ENCODE measurements at regions not wholly inside any gene's neighbourhood (a gene's known extent, or its start where the extent isn't known, plus 50 kb on each side); places are given as distances from the start of the nearest gene placed in this dataset.

DNA sequence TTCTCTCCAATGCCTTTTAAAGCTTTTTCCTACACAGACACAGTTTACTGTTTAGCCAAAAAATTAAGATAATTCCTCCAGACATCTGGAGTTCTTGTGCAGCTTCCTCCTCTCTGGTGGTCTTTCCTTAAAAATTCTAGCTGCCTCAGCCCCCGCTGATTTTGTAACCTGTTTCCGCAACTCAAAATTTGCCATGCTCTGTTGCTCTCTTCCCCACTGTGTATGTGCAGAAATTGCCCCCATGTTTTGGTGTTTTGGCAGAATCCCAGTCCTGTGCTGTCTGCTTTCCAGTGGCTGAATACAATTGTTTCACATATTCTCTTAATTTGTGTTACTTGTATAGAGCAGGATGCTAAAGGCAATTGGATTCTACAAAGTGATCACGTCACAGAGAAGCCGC lies 151.7 kb upstream of the PRSS1 start:
- no peak for FAIRE-seq
- DNase-seq (ENCODE audit: insufficient read length) = no peak

DNA sequence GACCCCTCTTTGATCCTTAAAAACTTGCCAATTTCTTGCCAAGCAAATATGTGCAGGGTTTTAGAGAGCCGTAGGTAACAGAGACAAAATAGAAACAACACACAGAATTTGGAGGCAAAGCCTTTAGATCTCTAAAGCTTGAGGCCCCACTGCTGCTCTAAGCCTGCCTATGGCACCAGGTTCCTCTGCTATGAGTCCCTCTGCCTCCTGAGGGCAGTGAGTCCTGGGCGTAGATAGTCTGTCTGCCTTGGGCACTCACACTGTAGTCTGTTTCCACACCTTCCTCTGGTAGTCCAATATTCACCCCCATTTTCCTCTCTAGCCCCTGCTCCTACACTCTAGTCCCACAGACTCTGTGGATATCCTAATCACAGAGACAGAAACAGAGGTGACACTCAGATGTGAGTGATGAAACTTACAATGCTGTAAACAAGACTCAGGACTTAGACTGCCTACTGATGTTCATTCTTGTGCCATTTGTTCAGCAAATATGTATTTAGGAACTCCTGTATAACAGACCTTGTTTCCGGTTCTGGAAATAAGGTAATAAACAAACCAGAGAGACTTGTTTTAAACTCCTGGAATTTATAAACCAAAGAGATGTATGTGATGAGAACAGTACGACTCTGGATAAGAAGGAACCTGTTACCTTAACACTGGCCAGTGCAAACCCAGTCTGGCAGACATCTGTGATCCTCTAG lies 153.3 kb upstream of the PRSS1 start:
- FAIRE-seq (no peak), DNase-seq (ENCODE audit: insufficient read length) (no peak)
- TF ChIP-seq TAF1 (IDR thresholded peaks at IDR 0.05; ENCODE audit: borderline replicate concordance, low read depth, low read length) (no peak), POLR2A (IDR thresholded peaks at IDR 0.05; ENCODE audit: low read depth, low read length) (no peak)

More for the DNA sequence above, 151.7 kb upstream of the PRSS1 start:
- TF ChIP-seq POLR2AphosphoS5 (IDR thresholded peaks at IDR 0.05; ENCODE audit: low read depth, low read length) = no peak
- no peak for TF ChIP-seq TAF1 (IDR thresholded peaks at IDR 0.05; ENCODE audit: borderline replicate concordance, low read depth, low read length)
- no peak for TF ChIP-seq POLR2A (IDR thresholded peaks at IDR 0.05; ENCODE audit: low read depth, low read length)

DNA sequence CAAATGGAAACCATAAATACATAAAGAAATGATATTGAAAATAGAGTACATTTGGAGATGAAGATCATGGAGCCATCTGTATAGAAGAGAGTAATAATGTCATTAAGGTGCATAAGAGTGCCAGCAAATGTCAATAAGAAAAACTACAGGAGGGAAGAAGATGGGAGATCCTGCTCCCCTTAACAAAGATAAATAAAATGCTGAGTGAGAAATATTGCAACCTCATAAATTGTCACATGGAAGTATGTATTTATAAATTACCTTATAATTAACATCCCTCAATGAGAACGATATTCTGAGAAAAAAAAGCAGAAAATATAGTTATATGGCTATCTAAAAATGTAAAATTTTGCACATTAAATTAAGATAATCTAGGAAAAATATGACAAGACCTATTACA lies 155.2 kb upstream of the PRSS1 start:
- FAIRE-seq = no peak
- TF ChIP-seq POLR2A (IDR thresholded peaks at IDR 0.05; ENCODE audit: low read depth, low read length) (no peak), POLR2AphosphoS5 (IDR thresholded peaks at IDR 0.05; ENCODE audit: low read depth, low read length) (no peak), TAF1 (IDR thresholded peaks at IDR 0.05; ENCODE audit: borderline replicate concordance, low read depth, low read length) (no peak)
- no peak for DNase-seq (ENCODE audit: insufficient read length)

DNA sequence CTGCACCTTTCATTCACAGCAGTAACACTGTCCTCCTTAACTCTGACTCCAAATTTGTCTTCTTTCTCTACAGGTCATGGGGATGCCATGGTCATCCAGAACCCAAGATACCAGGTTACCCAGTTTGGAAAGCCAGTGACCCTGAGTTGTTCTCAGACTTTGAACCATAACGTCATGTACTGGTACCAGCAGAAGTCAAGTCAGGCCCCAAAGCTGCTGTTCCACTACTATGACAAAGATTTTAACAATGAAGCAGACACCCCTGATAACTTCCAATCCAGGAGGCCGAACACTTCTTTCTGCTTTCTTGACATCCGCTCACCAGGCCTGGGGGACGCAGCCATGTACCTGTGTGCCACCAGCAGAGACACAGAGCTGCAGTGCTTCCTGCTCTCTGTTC lies 156.2 kb upstream of the PRSS1 start:
- TF ChIP-seq POLR2A (IDR thresholded peaks at IDR 0.05; ENCODE audit: low read depth, low read length) (no peak), POLR2AphosphoS5 (IDR thresholded peaks at IDR 0.05; ENCODE audit: low read depth, low read length) (no peak), TAF1 (IDR thresholded peaks at IDR 0.05; ENCODE audit: borderline replicate concordance, low read depth, low read length) (no peak)
- DNase-seq (ENCODE audit: insufficient read length) = no peak
- no peak for FAIRE-seq

DNA sequence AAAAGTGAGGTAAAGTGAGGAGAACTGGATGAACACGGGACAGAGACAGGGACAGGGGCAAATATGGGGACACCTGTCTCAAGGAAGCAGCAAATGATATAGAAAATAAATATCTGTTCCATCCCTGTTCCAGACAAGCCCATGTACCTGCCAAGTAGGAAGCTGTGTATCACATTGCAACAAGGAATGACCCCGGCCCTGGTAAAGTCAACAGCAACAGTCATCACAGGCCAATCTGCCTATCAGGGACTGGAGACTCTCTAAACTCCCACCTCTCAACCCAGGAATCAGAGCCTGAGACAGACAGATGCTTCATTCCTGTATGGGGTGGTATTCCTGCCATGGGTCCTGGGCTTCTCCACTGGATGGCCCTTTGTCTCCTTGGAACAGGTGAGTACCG lies 156.6 kb upstream of the PRSS1 start:
- TF ChIP-seq POLR2AphosphoS5 (IDR thresholded peaks at IDR 0.05; ENCODE audit: low read depth, low read length) = no peak
- no peak for TF ChIP-seq POLR2A (IDR thresholded peaks at IDR 0.05; ENCODE audit: low read depth, low read length)
- TF ChIP-seq TAF1 (IDR thresholded peaks at IDR 0.05; ENCODE audit: borderline replicate concordance, low read depth, low read length) = no peak
- no peak for FAIRE-seq
- DNase-seq (ENCODE audit: insufficient read length) = no peak

DNA sequence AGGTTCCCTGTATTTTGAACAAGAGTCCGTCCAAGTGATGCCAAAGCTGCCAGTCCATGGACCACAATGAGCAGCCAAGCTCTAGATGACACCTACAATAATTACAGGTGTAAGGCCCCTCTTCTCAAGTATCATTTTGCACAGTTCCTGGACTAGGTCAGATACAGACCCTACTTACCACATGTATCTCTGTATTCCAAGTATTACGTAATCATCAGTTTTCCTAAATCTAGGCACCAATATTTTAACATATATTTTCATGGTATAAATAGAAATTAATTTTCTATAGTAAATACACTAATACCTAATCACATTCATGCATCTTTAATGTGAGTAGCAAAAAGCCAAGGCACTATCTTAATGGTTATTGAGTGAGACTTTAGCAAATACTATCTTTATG lies 157.0 kb upstream of the PRSS1 start:
- FAIRE-seq = no peak
- TF ChIP-seq TAF1 (IDR thresholded peaks at IDR 0.05; ENCODE audit: borderline replicate concordance, low read depth, low read length) (no peak), POLR2AphosphoS5 (IDR thresholded peaks at IDR 0.05; ENCODE audit: low read depth, low read length) (no peak), POLR2A (IDR thresholded peaks at IDR 0.05; ENCODE audit: low read depth, low read length) (no peak)
- DNase-seq (ENCODE audit: insufficient read length) = no peak

DNA sequence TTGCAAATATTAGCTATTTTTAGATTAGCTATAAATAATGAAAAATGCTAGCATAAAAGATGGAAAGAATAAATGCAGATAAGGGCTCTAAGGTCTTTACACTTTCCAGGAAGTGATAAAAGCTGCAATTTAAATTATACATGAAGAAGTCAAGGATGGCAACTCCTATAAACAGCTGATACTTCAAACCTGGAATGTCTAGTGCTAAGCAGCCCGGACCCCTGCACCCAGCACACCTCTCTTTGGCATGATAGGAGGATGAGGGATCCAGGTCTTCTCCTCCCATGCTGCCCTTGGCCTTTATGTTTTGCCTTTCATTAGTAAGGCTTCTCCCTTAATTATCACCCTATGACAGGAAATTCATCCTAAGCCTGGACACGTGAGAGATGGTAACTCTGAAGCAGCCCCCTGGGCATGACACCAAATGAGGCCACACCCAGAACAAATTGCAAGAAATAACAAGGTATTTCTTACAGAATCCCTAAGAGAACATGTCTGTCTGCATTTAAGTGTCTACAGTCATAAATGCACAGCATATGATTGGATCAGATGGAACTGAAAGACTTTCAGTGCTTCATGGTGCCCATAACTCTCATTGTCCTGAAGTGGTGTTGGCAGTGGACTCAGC lies 158.3 kb upstream of the PRSS1 start:
- FAIRE-seq (no peak), DNase-seq (ENCODE audit: insufficient read length) (no peak)
- TF ChIP-seq POLR2AphosphoS5 (IDR thresholded peaks at IDR 0.05; ENCODE audit: low read depth, low read length) (no peak), TAF1 (IDR thresholded peaks at IDR 0.05; ENCODE audit: borderline replicate concordance, low read depth, low read length) (no peak), POLR2A (IDR thresholded peaks at IDR 0.05; ENCODE audit: low read depth, low read length) (no peak)

DNA sequence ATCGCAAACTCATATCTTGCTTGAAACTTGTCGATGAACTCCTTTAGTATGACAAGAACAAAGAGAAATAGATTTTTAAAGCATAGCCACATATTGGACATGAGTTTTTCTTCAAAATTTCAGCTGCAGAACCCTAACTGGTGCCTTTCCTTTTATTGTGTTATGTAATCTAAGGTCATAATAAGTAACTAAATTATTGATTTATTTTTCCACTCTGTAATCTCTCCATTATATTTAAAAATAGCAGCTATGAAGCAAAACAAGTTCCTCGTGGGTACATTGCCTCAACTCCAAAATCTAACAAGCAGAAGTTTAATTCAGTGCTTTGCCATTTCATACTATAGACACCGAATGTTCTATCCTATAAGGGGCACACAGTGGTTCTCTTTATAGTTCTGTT lies 159.2 kb upstream of the PRSS1 start:
- DNase-seq (ENCODE audit: insufficient read length) (no peak), FAIRE-seq (no peak)
- TF ChIP-seq POLR2A (IDR thresholded peaks at IDR 0.05; ENCODE audit: low read depth, low read length) = no peak
- no peak for TF ChIP-seq POLR2AphosphoS5 (IDR thresholded peaks at IDR 0.05; ENCODE audit: low read depth, low read length)
- no peak for TF ChIP-seq TAF1 (IDR thresholded peaks at IDR 0.05; ENCODE audit: borderline replicate concordance, low read depth, low read length)

DNA sequence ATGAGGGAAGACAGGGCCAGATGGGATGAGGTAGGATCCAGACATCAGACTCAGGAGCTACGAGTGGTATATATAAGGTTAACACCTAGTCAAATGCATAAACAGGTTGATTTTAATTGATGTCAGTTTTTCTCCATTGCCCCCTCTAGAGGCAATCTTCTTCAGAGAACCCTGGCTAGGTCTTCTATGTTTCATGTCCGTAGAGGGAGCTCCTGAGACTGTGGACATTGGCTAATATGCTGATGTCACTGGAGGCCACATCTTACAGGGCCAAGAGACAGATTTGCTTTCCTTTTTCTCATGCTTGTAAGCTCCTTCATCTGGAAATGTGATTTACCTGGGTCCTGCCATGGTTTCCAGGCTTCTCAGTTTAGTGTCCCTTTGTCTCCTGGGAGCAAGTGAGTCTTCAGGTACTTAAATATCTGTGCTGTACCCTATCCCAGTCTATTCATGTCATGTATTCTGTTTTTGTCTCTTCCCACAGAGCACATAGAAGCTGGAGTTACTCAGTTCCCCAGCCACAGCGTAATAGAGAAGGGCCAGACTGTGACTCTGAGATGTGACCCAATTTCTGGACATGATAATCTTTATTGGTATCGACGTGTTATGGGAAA lies 161.6 kb upstream of the PRSS1 start:
- TF ChIP-seq POLR2AphosphoS5 (IDR thresholded peaks at IDR 0.05; ENCODE audit: low read depth, low read length) (no peak), POLR2A (IDR thresholded peaks at IDR 0.05; ENCODE audit: low read depth, low read length) (no peak), TAF1 (IDR thresholded peaks at IDR 0.05; ENCODE audit: borderline replicate concordance, low read depth, low read length) (no peak)
- DNase-seq (ENCODE audit: insufficient read length) (no peak), FAIRE-seq (no peak)

DNA sequence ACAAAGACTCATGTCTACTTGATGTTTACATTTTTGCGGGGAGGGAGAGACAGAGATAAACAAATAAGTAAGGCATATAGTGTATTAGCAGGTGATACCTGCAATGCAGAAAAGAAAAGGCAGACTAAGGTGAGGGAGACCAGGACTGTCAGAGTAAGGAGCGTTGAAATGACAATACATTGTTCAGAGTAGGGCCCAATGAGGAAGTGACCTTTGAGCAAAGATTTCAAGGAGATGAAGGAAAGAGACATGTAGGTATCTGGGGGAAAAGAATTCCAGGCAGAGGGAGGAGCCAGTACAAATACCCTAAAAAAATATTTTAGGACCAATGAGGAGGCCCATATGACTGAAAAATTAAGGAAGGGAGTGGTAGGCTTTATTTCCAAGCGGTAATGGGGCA lies 162.7 kb upstream of the PRSS1 start:
- FAIRE-seq = no peak
- TF ChIP-seq POLR2A (IDR thresholded peaks at IDR 0.05; ENCODE audit: low read depth, low read length) (no peak), POLR2AphosphoS5 (IDR thresholded peaks at IDR 0.05; ENCODE audit: low read depth, low read length) (no peak), TAF1 (IDR thresholded peaks at IDR 0.05; ENCODE audit: borderline replicate concordance, low read depth, low read length) (no peak)
- DNase-seq (ENCODE audit: insufficient read length) = no peak

DNA sequence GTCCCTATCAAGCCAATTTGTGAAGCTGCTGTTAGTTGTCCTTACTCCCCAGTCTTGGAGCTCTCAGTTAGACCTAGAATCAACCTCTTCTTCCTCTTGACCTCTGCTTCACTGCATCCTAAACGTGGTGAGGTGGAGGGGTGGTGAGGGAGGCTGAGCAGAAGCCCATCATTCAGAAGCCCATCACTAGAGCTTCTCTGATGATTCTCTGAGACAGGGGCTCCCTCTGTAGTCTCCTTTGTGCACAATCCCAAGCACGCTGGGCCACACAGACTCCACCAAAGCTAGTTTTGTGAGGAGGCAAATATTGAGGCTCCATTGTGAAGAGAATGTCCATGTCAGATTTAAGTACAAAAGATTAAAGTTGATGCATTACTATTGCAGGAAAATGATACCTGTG lies 163.8 kb upstream of the PRSS1 start:
- TF ChIP-seq POLR2A (IDR thresholded peaks at IDR 0.05; ENCODE audit: low read depth, low read length) (no peak), POLR2AphosphoS5 (IDR thresholded peaks at IDR 0.05; ENCODE audit: low read depth, low read length) (no peak), TAF1 (IDR thresholded peaks at IDR 0.05; ENCODE audit: borderline replicate concordance, low read depth, low read length) (no peak)
- no peak for DNase-seq (ENCODE audit: insufficient read length)
- FAIRE-seq = no peak

DNA sequence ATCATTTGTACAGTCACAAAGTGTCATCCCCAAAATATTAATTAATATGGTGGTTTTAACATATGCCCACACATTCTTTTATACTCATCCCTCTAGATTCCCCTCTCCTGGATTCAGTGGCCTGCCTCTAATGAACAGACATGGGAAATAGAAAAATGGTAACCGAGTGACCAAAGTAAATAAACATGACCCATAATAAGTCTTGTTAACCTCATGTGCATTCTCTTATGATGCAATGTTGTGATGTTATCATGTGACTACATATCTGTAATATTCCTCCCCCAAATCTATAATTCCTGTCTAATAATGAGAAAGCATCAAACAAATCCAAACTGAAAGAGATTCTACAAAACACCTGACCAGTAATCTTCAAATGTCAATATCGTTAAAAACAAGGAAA lies 164.5 kb upstream of the PRSS1 start:
- no peak for FAIRE-seq
- TF ChIP-seq POLR2A (IDR thresholded peaks at IDR 0.05; ENCODE audit: low read depth, low read length) (no peak), TAF1 (IDR thresholded peaks at IDR 0.05; ENCODE audit: borderline replicate concordance, low read depth, low read length) (no peak), POLR2AphosphoS5 (IDR thresholded peaks at IDR 0.05; ENCODE audit: low read depth, low read length) (no peak)

More for the DNA sequence above, 164.5 kb upstream of the PRSS1 start:
- no peak for DNase-seq (ENCODE audit: insufficient read length)

Measured in GM12892 (cell line).